Endothelial cell of umbilical vein (primary cell): ENCODE measurements at regions not wholly inside any gene's neighbourhood (a gene's known extent, or its start where the extent isn't known, plus 50 kb on each side); places are given as distances from the start of the nearest gene placed in this dataset.

Experiments
- BruUV-seq: library from RNA; stranded (reverse); fragments of 400-500 nt; replicated peaks from 2 replicates; lab custom pipeline; 2021; lab: Mats Ljungman, UMichigan
- CTCF ChIA-PET: fragments of 300-600, 350-600 bp; sonication (Branson Sonifier 250); formaldehyde crosslinking; loops from one replicate; lab custom pipeline; 2021; ENCODE audit warnings: antibody characterized with exemption, inconsistent platforms; lab: Charles Lee
- POLR2A ChIA-PET: fragments of 300-600, 350-600 bp; sonication (Branson Sonifier 250); formaldehyde crosslinking; loops from one replicate; lab custom pipeline; 2021; ENCODE audit warnings: antibody characterized with exemption, inconsistent platforms; lab: Charles Lee
- DNase-seq: peaks from one replicate; pipeline ENCODE4 v3.0.0-alpha.2; 2011; ENCODE audit warnings: low read depth, low spot score
- FAIRE-seq: peaks from 2 replicates; lab custom pipeline; 2011; peaks lifted over from hg19 to GRCh38; lab: Jason Lieb, UNC
- H2AFZ ChIP-seq: 2 replicates; pipeline ENCODE4 v1.6.0; 2012; ENCODE audit warnings: low read depth, low read length, control low read depth, inconsistent platforms
- H3K27ac ChIP-seq: 2 replicates; pipeline ENCODE4 v1.5.1; 2011; ENCODE audit warnings: low read depth, mild to moderate bottlenecking, control low read depth, low read length, moderate library complexity; ENCODE audit not compliant: insufficient read depth
- H3K27me3 ChIP-seq, 2 experiments: 2 replicates each; pipeline versions ENCODE4 v1.6.0 to v1.6.1; 2011; ENCODE audit warnings: low read length in 2 of 2, mixed read lengths in 1 of 2; ENCODE audit not compliant: control insufficient read depth in 2 of 2, insufficient read depth in 2 of 2
- H3K36me3 ChIP-seq, 2 experiments: 2 replicates in 1 of 2; 3 replicates in 1 of 2; pipeline ENCODE4 v1.5.1; 2011; ENCODE audit warnings: low read length in 2 of 2, mild to moderate bottlenecking in 1 of 2, moderate library complexity in 1 of 2; ENCODE audit not compliant: control insufficient read depth in 2 of 2, insufficient read depth in 2 of 2; ENCODE audit errors: extremely low read depth in 1 of 2
- H3K4me1 ChIP-seq: 3 replicates; pipeline ENCODE4 v1.5.1; 2011; ENCODE audit warnings: mild to moderate bottlenecking, low read length; ENCODE audit not compliant: control insufficient read depth, insufficient read depth; ENCODE audit errors: extremely low read depth
- H3K4me2 ChIP-seq: 2 replicates; pipeline ENCODE4 v1.6.1; 2011; ENCODE audit warnings: low read length, control low read depth, mixed read lengths; ENCODE audit not compliant: insufficient read depth
- H3K4me3 ChIP-seq, 3 experiments: fragments of 200-600 bp in 1 of 3; sonication (generic), shearing (Covaris generic) in 1 of 3; replicated peaks in 1 of 3; 2 replicates each; pipeline ENCODE4 v1.5.1; 2011 to 2016; ENCODE audit warnings: control low read depth in 3 of 3, low read length in 3 of 3, mild to moderate bottlenecking in 2 of 3, inconsistent platforms in 1 of 3, low read depth in 1 of 3, moderate library complexity in 1 of 3; ENCODE audit not compliant: insufficient read depth in 1 of 3
- H3K79me2 ChIP-seq: 2 replicates; pipeline ENCODE4 v1.6.0; 2012; ENCODE audit warnings: low read length, inconsistent platforms; ENCODE audit not compliant: control insufficient read depth, insufficient read depth
- H3K9ac ChIP-seq: replicated peaks from 2 replicates; pipeline ENCODE3; 2011; ENCODE audit warnings: low read length, control low read depth; ENCODE audit not compliant: insufficient read depth; ENCODE audit errors: extremely low read depth
- H3K9me1 ChIP-seq: replicated peaks from 3 replicates; pipeline ENCODE4 v1.6.0; 2011; ENCODE audit warnings: mild to moderate bottlenecking, low read length; ENCODE audit not compliant: control insufficient read depth, insufficient read depth; ENCODE audit errors: extremely low read depth
- H3K9me3 ChIP-seq: replicated peaks from 2 replicates; pipeline ENCODE4 v1.5.1; 2012; ENCODE audit warnings: low read length, inconsistent platforms; ENCODE audit not compliant: control insufficient read depth, insufficient read depth
- H4K20me1 ChIP-seq: replicated peaks from 2 replicates; pipeline ENCODE3; 2011; ENCODE audit warnings: mild to moderate bottlenecking, low read length; ENCODE audit not compliant: control insufficient read depth, insufficient read depth; ENCODE audit errors: extremely low read depth
- EZH2 ChIP-seq: IDR thresholded peaks from 2 replicates; pipeline ENCODE4 v1.6.1; 2012; ENCODE audit warnings: borderline replicate concordance, low read depth, mild to moderate bottlenecking, moderate library complexity, low read length, inconsistent platforms; ENCODE audit not compliant: severe bottlenecking
- FOS ChIP-seq: IDR thresholded peaks from 2 replicates; pipeline ENCODE4 v1.6.1; 2011; ENCODE audit warnings: mild to moderate bottlenecking, low read length, moderate library complexity, borderline replicate concordance; ENCODE audit not compliant: insufficient read depth
- GATA2 ChIP-seq: IDR thresholded peaks from 2 replicates; pipeline ENCODE4 v1.7.0; 2011; ENCODE audit warnings: low read depth, mild to moderate bottlenecking, moderate library complexity, mixed read lengths, low read length; ENCODE audit not compliant: insufficient read length, insufficient read depth
- JUN ChIP-seq: IDR thresholded peaks from 2 replicates; pipeline ENCODE4 v1.6.1; 2011; ENCODE audit warnings: borderline replicate concordance, low read depth; ENCODE audit not compliant: insufficient read length, insufficient read depth
- MAX ChIP-seq: IDR thresholded peaks from 2 replicates; pipeline ENCODE4 v1.6.1; 2011; ENCODE audit not compliant: insufficient read depth, insufficient read length
- MYC ChIP-seq: IDR thresholded peaks from one replicate; pipeline ENCODE4 v1.6.1; 2011; ENCODE audit warnings: mild to moderate bottlenecking, low read depth, low read length
- POLR2A ChIP-seq: IDR thresholded peaks from 2 replicates; pipeline ENCODE4 v1.6.1; 2012; ENCODE audit warnings: low read depth, mild to moderate bottlenecking, control low read depth, low read length
- POLR2AphosphoS5 ChIP-seq: IDR thresholded peaks from 2 replicates; pipeline ENCODE4 v1.6.1; 2012; ENCODE audit warnings: low read depth, mild to moderate bottlenecking, control low read depth, low read length, moderate library complexity; ENCODE audit not compliant: insufficient read depth
- dilution Hi-C: fragments of 300-500 bp; cut with MboI; formaldehyde crosslinking; loops from one replicate; pipeline ENCODE4 v1.15.0; 2019; ENCODE audit warnings: low sequenced_read_pairs; ENCODE audit not compliant: extremely low pct_ligation_motif_present
- intact Hi-C: fragments of 100-400 bp; cut with micrococcal nuclease; formaldehyde crosslinking; loops from one replicate; pipeline ENCODE4 v1.10.0; 2022
- TF ChIP-seq, protein P1 (sequence below), 2 donors: IDR thresholded peaks; 1 replicate in 1 of 2; 2 replicates in 1 of 2; pipeline ENCODE4 v1.5.1; 2011; ENCODE audit warnings: low read length in 2 of 2, mild to moderate bottlenecking in 2 of 2, moderate library complexity in 2 of 2, control low read depth in 1 of 2, inconsistent platforms in 1 of 2, low read depth in 1 of 2; ENCODE audit not compliant: insufficient read depth in 1 of 2; ENCODE audit errors: extremely low read depth in 1 of 2

- H3K9me1 ChIP-seq = no peaks in the 10 kb centered on the region
- no peaks in the 10 kb centered on the region for H3K36me3 ChIP-seq
- no TSS peak for BruUV-seq
- ChIA-PET POLR2A (no interaction called here), CTCF (interaction anchor here (0.8 to 1.1 kb wide), 2 partner anchors 21 to 75 kb away, joined by 3 to 4 read pairs; no protein-coding TSS in a partner anchor)
- no peaks in the 10 kb centered on the region for H3K79me2 ChIP-seq
- no peaks in the 10 kb centered on the region for H4K20me1 ChIP-seq
- DNase-seq (no peak), FAIRE-seq (no peak)
- intact Hi-C loops = no loop called here
- no peak overlapping the region for H3K4me3 ChIP-seq
- TF ChIP-seq EZH2 (no peak), MYC (no peak), JUN (no peak), FOS (no peak), POLR2AphosphoS5 (no peak), GATA2 (no peak), POLR2A (no peak), MAX (no peak)
- TF ChIP-seq, protein P1, sequence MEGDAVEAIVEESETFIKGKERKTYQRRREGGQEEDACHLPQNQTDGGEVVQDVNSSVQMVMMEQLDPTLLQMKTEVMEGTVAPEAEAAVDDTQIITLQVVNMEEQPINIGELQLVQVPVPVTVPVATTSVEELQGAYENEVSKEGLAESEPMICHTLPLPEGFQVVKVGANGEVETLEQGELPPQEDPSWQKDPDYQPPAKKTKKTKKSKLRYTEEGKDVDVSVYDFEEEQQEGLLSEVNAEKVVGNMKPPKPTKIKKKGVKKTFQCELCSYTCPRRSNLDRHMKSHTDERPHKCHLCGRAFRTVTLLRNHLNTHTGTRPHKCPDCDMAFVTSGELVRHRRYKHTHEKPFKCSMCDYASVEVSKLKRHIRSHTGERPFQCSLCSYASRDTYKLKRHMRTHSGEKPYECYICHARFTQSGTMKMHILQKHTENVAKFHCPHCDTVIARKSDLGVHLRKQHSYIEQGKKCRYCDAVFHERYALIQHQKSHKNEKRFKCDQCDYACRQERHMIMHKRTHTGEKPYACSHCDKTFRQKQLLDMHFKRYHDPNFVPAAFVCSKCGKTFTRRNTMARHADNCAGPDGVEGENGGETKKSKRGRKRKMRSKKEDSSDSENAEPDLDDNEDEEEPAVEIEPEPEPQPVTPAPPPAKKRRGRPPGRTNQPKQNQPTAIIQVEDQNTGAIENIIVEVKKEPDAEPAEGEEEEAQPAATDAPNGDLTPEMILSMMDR (IDR thresholded peaks at IDR 0.05; ENCODE audit: extremely low read depth in 1 of 2, insufficient read depth in 1 of 2, low read depth in 1 of 2, low read length in 2 of 2) = no peak
- no peaks in the 10 kb centered on the region for H3K27me3 ChIP-seq
- H2AFZ ChIP-seq = no peak overlapping the region
- H3K4me2 ChIP-seq = no peak overlapping the region
- H3K27ac ChIP-seq = no peak overlapping the region
- no peaks in the 10 kb centered on the region for H3K9me3 ChIP-seq
- dilution Hi-C loops = no loop called here
- H3K9ac ChIP-seq = no peak overlapping the region
- no peaks in the 10 kb centered on the region for H3K4me1 ChIP-seq
Measured at GRCh38 chr11:22516111-22516510, 109.5 kb downstream of the FANCF start.
